Left hindlimb (tissue), 1 donor: ENCODE measurements at regions not wholly inside any gene's neighbourhood (a gene's known extent, or its start where the extent isn't known, plus 50 kb on each side); places are given as distances from the start of the nearest gene placed in this dataset.

Experiments
- DNase-seq: peaks from one replicate; pipeline ENCODE4 v3.0.0-alpha.2; 2018

GRCh38 chr20:48096957-48097890 lies 311.9 kb upstream of the SULF2 start:
- no peak for DNase-seq

- no peak for DNase-seq
Measured at GRCh38 chr20:48096212-48096875, 311.1 kb upstream of the SULF2 start.

GRCh38 chr20:48094944-48095343 lies 309.7 kb upstream of the SULF2 start:
- no peak for DNase-seq

GRCh38 chr20:48094196-48094749 lies 309.0 kb upstream of the SULF2 start:
- DNase-seq = no peak

- peak; percentile 58 for DNase-seq
Measured at GRCh38 chr20:48092596-48093280, 307.5 kb upstream of the SULF2 start.

GRCh38 chr20:48090784-48091183 lies 305.5 kb upstream of the SULF2 start:
- no peak for DNase-seq

- DNase-seq = no peak
Measured at GRCh38 chr20:48090314-48090713, 305.0 kb upstream of the SULF2 start.

GRCh38 chr20:48080583-48080982 lies 295.3 kb upstream of the SULF2 start:
- no peak for DNase-seq

GRCh38 chr20:48079028-48079427 lies 293.7 kb upstream of the SULF2 start:
- DNase-seq = no peak

GRCh38 chr20:48076747-48077146 lies 291.5 kb upstream of the SULF2 start:
- no peak for DNase-seq

- no peak for DNase-seq
Measured at GRCh38 chr20:48076247-48076646, 291.0 kb upstream of the SULF2 start.

- no peak for DNase-seq
Measured at GRCh38 chr20:48075591-48076174, 290.4 kb upstream of the SULF2 start.

- no peak for DNase-seq
Measured at GRCh38 chr20:48070991-48071652, 285.8 kb upstream of the SULF2 start.

- DNase-seq = no peak
Measured at GRCh38 chr20:48069596-48069995, 284.3 kb upstream of the SULF2 start.

GRCh38 chr20:48066851-48067250 lies 281.6 kb upstream of the SULF2 start:
- DNase-seq = no peak

GRCh38 chr20:48066246-48066645 lies 281.0 kb upstream of the SULF2 start:
- no peak for DNase-seq

- no peak for DNase-seq
Measured at GRCh38 chr20:48065833-48066232, 280.6 kb upstream of the SULF2 start.

- no peak for DNase-seq
Measured at GRCh38 chr20:48064929-48065328, 279.6 kb upstream of the SULF2 start.

GRCh38 chr20:48060841-48061720 lies 275.8 kb upstream of the SULF2 start:
- no peak for DNase-seq

- DNase-seq = no peak
Measured at GRCh38 chr20:48058611-48059559, 273.6 kb upstream of the SULF2 start.
